Epidermal melanocyte (primary cell): ENCODE measurements at regions not wholly inside any gene's neighbourhood (a gene's known extent, or its start where the extent isn't known, plus 50 kb on each side); places are given as distances from the start of the nearest gene placed in this dataset.
A peak's percentile ranks its signal among the peaks of the same experiment; 100 is the strongest.

Experiments
- DNase-seq: peaks from one replicate; pipeline ENCODE4 v3.0.0; 2011; ENCODE audit warnings: low spot score; ENCODE audit not compliant: insufficient read length

DNA sequence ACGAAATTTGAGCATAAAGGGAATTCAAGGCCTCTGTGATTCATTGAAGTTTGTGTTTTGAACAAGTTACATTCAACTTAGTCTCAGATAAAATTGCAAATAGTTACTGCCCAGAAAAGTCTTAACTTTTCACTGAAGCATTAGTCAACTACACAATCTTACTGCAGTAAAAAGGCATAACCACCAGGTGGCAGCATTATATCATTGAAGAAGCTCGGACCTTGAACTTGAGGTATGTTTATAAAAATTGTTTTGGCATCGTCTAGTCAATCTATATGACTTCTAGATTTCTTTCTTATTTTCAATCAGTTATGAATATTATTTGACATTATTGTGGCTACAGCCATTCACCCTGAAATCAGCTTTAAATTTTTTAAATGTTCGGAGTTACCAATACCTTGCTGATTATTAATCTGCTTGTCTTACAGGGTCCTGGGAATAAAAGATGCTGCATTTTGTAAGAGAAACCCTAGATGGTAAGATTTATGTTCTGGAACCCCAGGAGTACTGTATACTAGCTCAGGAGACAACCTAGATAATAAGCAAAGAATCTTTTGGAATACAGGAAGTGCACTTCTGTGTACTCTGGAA is 83.9 kb upstream of the GRAMD2B start:
- peak; percentile 28 for DNase-seq

- DNase-seq: no peak
Measured at GRCh38 chr5:126341906-126342630, 81.1 kb upstream of the GRAMD2B start.

DNA sequence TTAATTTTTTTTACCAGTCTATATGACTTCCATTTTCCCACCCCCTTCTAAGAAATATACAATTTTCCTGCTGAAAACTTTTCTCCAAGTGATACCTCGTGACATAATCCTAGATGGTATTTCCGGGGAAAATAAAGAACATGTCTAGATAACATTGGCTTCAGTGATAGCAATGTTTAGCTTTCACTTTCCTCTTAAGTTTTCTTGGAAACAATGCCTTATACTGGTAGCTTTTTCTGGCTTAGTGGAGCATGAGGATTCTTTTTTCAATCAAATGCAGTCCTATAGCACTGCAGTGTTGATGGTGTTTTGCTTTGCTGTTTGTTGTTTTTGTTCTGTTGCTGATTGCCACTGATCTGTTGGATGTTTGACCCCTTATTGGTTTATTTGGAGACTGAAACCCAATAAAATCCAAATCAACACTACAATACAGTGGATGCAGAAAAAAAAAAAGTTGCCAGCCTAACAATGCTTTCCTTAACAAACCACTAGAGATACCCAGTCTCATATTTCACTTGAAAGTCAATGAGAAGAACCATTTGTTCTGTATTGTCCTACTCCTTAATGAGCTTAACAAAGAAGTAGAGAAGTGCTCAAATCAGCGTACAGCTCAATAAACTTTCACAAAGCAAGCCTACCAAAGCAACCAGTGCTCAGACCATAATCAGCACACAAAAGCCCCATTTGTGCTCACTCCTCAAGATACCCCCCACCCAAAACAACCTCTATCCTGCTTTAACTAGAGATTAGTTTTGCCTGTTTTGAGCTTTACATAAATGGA is 74.2 kb upstream of the GRAMD2B start:
- DNase-seq: no peak

- DNase-seq: no peak
Measured at GRCh38 chr5:126351153-126351552, 72.1 kb upstream of the GRAMD2B start.

GRCh38 chr5:126354012-126354857 is 69.0 kb upstream of the GRAMD2B start:
- DNase-seq: peak; percentile 75

- no peak for DNase-seq
Measured at GRCh38 chr5:126354858-126355731, 68.1 kb upstream of the GRAMD2B start.

DNA sequence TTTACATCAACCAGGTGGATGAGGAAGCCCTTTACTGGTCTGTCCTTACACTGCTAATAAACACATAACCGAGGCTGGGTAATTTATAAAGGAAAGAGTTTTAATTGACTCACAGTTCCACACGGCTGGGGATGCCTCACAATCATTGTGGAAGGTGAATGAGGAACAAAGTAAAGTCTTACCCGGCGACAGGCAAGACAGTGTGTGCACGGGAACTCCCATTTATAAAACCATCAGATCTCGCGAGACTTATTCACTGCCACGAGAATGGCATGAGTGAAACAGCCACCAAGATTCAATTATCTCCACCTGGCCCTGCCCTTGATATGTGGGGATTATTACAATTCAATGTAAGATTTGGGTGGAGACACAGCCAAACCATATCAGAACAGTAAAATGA is 67.3 kb upstream of the GRAMD2B start:
- no peak for DNase-seq

GRCh38 chr5:126357585-126358342 is 65.4 kb upstream of the GRAMD2B start:
- DNase-seq: no peak

GRCh38 chr5:126358525-126358924 is 64.7 kb upstream of the GRAMD2B start:
- no peak for DNase-seq

- DNase-seq: no peak
Measured at GRCh38 chr5:126359884-126360283, 63.3 kb upstream of the GRAMD2B start.

DNA sequence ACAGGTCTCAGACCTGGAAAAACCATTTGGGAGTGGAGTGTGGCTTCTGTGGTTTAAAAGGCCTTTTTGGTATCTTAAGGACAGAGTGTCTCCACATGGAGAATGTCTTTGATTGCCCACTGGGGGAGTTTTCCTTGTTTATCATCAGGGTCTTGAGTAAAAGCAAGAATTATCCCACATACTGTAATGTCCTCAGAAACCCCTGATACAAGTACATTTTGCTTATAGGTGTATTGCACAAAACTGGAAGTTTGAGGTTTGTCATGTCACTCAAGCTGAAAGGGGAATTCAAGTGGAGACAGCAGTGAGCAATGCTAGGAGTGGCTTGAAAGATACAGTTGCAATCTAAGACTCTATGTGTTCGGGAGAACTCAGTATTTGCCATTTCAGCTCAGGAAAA is 62.7 kb upstream of the GRAMD2B start:
- DNase-seq: no peak

DNA sequence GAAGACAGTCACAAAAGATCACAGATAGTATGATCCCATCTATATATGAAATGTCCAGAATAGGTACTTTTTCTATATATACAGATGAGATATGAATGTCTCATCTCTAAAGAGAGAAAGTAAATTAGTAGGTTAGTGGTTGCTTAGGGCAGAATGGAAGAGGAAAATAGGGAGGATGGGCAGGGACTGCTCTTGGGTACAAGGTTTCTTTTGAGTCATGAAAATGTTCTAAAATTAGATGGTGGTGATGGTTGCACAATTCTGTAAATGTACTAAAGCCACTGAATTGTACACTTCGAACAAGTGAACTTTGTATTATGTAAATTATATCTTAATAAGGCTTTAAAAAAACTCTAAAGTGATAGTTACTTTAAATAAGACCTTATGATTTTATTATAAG is 59.6 kb upstream of the GRAMD2B start:
- DNase-seq: no peak

- no peak for DNase-seq
Measured at GRCh38 chr5:126364206-126364902, 58.9 kb upstream of the GRAMD2B start.

DNA sequence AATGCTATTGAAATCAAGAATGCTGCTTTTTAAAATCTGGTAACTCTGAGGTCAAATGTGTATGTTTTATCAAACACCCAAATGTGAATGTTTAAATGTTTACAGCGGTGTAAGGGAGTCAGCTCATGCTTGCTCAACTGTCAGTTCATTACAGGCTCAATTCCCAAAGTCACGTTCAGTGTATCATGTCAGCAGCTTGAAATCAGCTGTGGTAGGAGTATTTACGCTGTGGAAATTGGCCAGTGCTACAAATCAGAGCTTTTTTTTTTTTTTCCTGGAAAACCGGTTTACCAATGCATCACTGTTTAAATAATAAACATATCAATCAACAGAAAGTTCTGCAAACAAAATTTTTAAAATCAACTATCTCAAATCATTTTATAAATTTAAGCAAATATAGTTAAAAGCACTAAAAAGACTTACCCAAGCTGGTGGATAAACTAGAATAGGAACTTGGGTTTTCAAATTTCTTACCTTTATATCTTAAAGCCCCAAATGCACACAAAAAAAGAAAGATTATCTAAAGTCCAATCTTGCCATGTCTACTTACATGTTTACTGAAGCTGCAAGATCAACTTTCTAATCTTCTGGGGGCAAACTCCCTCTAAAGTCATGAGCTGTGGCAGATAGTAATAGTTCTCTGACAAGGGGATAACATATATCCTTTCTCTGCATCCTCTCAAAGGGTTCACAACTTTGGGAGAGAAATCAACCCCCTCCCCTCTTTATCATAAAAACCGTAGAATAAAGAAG is 57.6 kb upstream of the GRAMD2B start:
- DNase-seq: no peak

DNA sequence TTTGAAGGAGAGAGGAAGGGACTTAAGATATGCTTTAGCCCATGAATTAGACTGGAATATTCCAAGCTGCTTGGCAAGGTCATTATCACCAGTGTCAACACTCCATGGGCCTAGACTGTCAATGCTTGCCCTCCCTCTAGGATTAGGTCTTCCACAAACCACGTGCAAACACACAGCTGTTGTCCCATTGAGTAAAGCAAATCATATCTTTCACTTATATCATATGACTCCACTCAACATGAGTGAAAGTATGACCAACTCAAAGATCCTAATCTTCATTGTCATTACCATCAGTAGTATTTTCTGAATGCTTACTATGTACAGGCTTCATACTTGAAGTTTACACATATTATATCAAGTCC is 57.0 kb upstream of the GRAMD2B start:
- DNase-seq: no peak

GRCh38 chr5:126368239-126368812 is 54.9 kb upstream of the GRAMD2B start:
- DNase-seq: no peak

DNA sequence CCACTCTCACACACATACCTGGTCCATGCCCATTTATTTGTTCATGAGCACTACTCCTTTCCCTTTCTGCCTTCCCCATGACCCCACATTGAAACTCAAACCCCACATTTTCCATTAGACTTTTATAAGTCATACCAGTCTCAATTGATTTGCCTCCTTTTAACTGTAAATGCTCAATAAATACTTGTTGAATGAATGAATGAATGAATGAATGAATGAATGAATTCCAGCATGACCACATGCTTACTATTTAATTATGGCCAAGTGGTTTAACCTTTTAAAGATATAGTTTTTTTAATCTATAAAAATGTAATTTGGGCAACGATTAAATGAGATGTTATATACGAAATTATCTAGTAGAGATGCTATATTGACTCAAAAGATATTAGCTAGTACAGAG is 54.1 kb upstream of the GRAMD2B start:
- no peak for DNase-seq

- no peak for DNase-seq
Measured at GRCh38 chr5:126369995-126370731, 53.0 kb upstream of the GRAMD2B start.
